OCI-LY1 (cell line): ENCODE measurements at regions not wholly inside any gene's neighbourhood (a gene's known extent, or its start where the extent isn't known, plus 50 kb on each side); places are given as distances from the start of the nearest gene placed in this dataset.

Experiments used
- EZH2 ChIP-seq: fragments of 200-600 bp; sonication (generic), shearing (Covaris generic); IDR thresholded peaks from 2 replicates; pipeline ENCODE4 v1.8.0; 2017; ENCODE audit warnings: borderline replicate concordance, mixed run types, mild to moderate bottlenecking, antibody characterized with exemption, low read length, moderate library complexity, mixed read lengths
- TF ChIP-seq, protein P1 (sequence below): fragments of 200-600 bp; sonication (generic), shearing (Covaris generic); IDR thresholded peaks from 2 replicates; pipeline ENCODE4 v1.5.1; 2017; ENCODE audit warnings: mild to moderate bottlenecking, antibody characterized with exemption, low read length, moderate library complexity, mixed read lengths

DNA sequence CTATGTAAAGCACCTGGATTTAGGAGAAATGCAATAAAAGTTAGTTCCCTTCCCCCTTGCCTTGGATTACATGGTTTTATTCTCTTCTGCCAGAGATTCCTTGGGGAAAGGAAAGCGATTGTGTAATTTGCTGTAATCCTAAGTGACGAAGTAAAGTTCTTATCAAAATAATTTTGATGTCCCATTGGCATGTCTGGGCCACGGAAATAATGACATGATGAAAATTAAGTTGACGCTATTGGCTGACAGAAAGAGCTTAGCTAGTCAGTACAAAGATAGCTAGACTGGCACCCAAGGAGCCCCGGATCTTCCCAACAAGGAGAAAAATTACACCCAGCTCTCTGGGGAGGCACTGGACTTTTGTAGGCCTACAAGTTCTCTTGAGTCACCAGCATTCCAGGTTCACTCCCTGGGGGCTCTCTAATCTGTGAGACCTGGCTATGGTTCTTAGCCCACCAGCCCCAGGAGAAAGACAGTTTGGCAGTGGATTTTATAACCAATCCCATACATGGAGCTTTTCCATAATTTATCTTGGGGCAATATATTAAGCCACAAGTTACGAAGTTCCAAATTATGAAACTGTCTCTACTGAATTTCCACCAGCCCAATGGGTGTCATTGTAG is 59.9 kb downstream of the FOXA2 start:
- TF ChIP-seq, protein P1, sequence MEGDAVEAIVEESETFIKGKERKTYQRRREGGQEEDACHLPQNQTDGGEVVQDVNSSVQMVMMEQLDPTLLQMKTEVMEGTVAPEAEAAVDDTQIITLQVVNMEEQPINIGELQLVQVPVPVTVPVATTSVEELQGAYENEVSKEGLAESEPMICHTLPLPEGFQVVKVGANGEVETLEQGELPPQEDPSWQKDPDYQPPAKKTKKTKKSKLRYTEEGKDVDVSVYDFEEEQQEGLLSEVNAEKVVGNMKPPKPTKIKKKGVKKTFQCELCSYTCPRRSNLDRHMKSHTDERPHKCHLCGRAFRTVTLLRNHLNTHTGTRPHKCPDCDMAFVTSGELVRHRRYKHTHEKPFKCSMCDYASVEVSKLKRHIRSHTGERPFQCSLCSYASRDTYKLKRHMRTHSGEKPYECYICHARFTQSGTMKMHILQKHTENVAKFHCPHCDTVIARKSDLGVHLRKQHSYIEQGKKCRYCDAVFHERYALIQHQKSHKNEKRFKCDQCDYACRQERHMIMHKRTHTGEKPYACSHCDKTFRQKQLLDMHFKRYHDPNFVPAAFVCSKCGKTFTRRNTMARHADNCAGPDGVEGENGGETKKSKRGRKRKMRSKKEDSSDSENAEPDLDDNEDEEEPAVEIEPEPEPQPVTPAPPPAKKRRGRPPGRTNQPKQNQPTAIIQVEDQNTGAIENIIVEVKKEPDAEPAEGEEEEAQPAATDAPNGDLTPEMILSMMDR = no peak
- TF ChIP-seq EZH2 = no peak
